ENCODE measurements at regions not wholly inside any gene's neighbourhood (a gene's known extent, or its start where the extent isn't known, plus 50 kb on each side); places are given as distances from the start of the nearest gene placed in this dataset.

DNA sequence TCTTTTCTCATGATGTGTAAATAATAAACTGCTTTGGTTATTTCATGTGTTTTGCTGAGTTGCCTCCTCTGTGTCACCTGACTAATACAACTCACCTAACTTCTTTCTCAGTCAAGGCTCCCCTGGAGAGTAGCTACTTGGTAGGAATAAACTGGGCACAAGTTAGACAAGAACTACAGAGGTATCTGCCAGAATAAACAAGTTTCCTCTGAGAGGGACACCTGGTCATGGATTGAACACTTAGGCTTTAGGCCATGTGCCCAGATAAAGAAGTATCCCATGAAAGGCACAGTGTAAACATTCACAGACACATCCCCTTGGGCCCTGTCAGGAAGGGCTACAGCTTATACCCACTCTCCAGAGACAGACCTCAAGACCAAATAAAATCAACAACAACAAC is 532.5 kb downstream of the KIF4B start:
- TF ChIP-seq, protein P1, sequence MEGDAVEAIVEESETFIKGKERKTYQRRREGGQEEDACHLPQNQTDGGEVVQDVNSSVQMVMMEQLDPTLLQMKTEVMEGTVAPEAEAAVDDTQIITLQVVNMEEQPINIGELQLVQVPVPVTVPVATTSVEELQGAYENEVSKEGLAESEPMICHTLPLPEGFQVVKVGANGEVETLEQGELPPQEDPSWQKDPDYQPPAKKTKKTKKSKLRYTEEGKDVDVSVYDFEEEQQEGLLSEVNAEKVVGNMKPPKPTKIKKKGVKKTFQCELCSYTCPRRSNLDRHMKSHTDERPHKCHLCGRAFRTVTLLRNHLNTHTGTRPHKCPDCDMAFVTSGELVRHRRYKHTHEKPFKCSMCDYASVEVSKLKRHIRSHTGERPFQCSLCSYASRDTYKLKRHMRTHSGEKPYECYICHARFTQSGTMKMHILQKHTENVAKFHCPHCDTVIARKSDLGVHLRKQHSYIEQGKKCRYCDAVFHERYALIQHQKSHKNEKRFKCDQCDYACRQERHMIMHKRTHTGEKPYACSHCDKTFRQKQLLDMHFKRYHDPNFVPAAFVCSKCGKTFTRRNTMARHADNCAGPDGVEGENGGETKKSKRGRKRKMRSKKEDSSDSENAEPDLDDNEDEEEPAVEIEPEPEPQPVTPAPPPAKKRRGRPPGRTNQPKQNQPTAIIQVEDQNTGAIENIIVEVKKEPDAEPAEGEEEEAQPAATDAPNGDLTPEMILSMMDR (IDR thresholded peaks at IDR 0.05; ENCODE audit: insufficient read depth, low read depth, low read length) = no peak
- TF ChIP-seq EZH2 (IDR thresholded peaks at IDR 0.05; ENCODE audit: insufficient read depth, low read length) = no peak

Data from astrocyte (in vitro differentiated cells and primary cell).